Mucosa of rectum (tissue), 2 donors: ENCODE measurements at regions not wholly inside any gene's neighbourhood (a gene's known extent, or its start where the extent isn't known, plus 50 kb on each side); places are given as distances from the start of the nearest gene placed in this dataset.

ENCODE experiments used
- H3K27ac ChIP-seq, 2 donors: one replicate each; pipeline ENCODE4 v1.7.0; 2013; ENCODE audit warnings: inconsistent platforms in 2 of 2, low read depth in 2 of 2, low read length in 2 of 2
- H3K27me3 ChIP-seq, 2 donors: one replicate each; pipeline ENCODE4 v1.7.0; 2013; ENCODE audit warnings: low read length in 2 of 2; ENCODE audit not compliant: control insufficient read depth in 2 of 2, insufficient read depth in 2 of 2
- H3K36me3 ChIP-seq, 2 donors: one replicate each; pipeline ENCODE4 v1.7.0; 2013; ENCODE audit warnings: low read length in 2 of 2; ENCODE audit not compliant: control insufficient read depth in 2 of 2, insufficient read depth in 2 of 2
- H3K4me1 ChIP-seq, 2 donors: one replicate each; pipeline ENCODE4 v1.7.0; 2013; ENCODE audit warnings: low read length in 2 of 2, mild to moderate bottlenecking in 1 of 2; ENCODE audit not compliant: control insufficient read depth in 2 of 2, insufficient read depth in 2 of 2
- H3K4me3 ChIP-seq, 2 donors: one replicate each; pipeline ENCODE4 v1.7.0; 2013; ENCODE audit warnings: low read length in 2 of 2
- H3K9ac ChIP-seq, 2 donors: one replicate each; pipeline ENCODE4 v1.7.0; 2013; ENCODE audit warnings: low read length in 2 of 2, low read depth in 1 of 2, mild to moderate bottlenecking in 1 of 2
- H3K9me3 ChIP-seq, 2 donors: one replicate each; pipeline ENCODE4 v1.7.0; 2013; ENCODE audit warnings: low read length in 2 of 2; ENCODE audit not compliant: control insufficient read depth in 2 of 2
- donor health status: healthy.
- donor health status: Normal muscosa, but diverticular disease.

DNA sequence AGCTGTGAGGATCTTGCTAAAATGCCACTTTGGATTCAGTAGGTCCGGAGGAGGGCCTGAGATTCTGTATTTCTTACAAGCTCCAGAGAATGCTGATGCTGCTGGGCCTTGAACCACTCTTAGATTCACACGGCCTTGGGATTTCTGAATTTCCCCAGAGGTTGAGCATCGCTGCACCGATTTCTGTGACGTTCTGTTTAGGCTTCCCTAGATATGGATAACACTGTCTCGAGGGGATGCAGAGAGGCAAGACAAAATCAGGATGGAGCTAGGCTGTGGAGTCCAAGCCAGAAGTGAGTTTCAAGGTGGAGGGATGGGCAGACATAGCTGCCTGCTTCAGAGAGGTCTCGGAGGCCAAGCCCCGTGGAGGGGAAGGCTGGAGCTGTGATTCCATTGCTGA is 415.9 kb upstream of the PROX1 start:
- Histone ChIP-seq H3K9ac (no peak overlapping the region), H3K4me1 (peaks cover 3 to 5% of the 10 kb centered on the region in 2 donors), H3K9me3 (no peaks in the 10 kb centered on the region), H3K36me3 (no peaks in the 10 kb centered on the region), H3K27ac (no peak overlapping the region), H3K4me3 (no peak overlapping the region), H3K27me3 (no peaks in the 10 kb centered on the region)

DNA sequence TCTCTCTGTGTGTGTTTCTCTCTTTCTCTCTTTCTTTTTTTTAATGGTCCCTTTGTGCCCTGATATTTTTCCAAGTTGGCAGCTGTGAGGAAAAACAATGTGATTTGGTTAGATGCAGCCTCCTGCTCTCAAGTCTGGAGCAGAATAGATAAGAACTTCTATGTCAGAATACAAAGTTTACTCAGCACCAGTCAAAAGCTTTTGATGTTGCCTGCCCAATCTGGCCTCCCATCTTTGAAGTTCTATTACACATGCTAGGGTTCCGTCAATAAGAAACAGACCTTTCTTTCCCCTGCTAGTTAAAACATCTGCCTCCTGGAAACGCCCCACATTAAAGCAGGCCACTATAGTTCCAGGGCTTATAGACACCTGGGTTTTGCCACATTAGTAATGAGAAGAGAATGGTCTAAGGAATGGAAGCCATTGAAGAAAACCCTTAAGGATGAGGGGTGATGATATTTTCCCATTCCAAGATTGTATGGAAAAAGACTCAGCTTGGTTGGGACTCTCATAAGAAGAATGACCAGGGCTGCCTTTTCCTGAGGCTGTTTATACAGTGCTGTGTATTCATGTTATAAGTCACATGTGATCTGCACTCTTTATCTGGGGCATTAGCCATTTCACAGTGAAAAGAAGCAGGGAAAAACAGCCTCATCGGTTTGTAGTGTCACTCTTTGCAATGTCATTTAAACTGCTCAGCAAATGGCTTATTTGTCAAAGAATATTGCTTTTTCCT is 414.7 kb upstream of the PROX1 start:
- Histone ChIP-seq H3K27me3 (no peaks in the 10 kb centered on the region), H3K9ac (no peak overlapping the region), H3K4me3 (no peak overlapping the region), H3K9me3 (no peaks in the 10 kb centered on the region), H3K27ac (no peak overlapping the region), H3K4me1 (peaks cover 3 to 5% of the 10 kb centered on the region in 2 donors), H3K36me3 (no peaks in the 10 kb centered on the region)

DNA sequence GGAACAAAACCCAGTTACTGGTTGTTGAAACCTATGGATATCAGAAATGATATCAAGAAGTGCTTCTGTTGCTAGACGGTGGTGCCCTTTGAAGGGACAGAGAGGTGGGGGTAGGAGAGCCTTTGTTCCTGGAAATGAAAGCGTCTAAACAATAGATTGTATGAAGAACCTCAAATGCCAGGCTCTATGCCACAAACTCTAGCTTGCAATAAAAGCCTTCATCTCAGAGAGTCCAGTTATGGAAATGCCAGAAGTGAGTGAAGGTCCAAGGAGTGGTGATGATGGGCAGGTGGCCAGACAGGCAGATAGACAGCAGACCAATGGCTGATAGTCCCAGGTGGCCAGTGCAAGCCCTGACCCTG is 414.1 kb upstream of the PROX1 start:
- Histone ChIP-seq H3K4me1 (peaks cover 3 to 5% of the 10 kb centered on the region in 2 donors), H3K4me3 (no peak overlapping the region), H3K27me3 (no peaks in the 10 kb centered on the region), H3K36me3 (no peaks in the 10 kb centered on the region), H3K9ac (no peak overlapping the region), H3K27ac (no peak overlapping the region), H3K9me3 (no peaks in the 10 kb centered on the region)

- no peak overlapping the region for H3K9ac ChIP-seq
- H3K9me3 ChIP-seq: no peaks in the 10 kb centered on the region
- no peaks in the 10 kb centered on the region for H3K36me3 ChIP-seq
- H3K27me3 ChIP-seq: no peaks in the 10 kb centered on the region
- H3K4me3 ChIP-seq: no peak overlapping the region
- peaks cover 16 to 20% of the 10 kb centered on the region in 2 donors for H3K4me1 ChIP-seq
- no peak overlapping the region for H3K27ac ChIP-seq
These were observed 404.7 kb upstream of the PROX1 start for GRCh38 chr1:213582976-213583567.

DNA sequence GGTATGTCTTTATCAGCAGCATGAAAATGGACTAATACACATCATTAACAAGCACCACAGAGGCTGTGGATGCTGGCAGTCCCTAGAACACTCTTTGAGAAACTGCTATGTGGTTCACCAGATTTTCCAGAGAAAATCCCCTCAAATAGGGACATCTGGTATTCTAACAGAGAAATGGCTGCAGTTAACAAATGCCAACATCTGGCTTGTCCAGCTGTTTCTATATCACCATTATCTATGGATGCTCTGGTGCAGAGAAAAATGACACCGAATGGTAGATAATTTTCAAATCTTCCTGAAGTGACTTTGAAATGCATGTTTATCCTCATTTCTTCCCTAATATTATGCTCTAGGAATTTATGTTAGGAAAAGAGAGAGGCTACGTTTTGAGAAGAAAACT is 403.5 kb upstream of the PROX1 start:
- Histone ChIP-seq H3K9ac (no peak overlapping the region), H3K4me1 (peaks cover 16 to 20% of the 10 kb centered on the region in 2 donors), H3K9me3 (no peaks in the 10 kb centered on the region), H3K27me3 (no peaks in the 10 kb centered on the region), H3K4me3 (no peak overlapping the region), H3K36me3 (no peaks in the 10 kb centered on the region), H3K27ac (no peak overlapping the region)

DNA sequence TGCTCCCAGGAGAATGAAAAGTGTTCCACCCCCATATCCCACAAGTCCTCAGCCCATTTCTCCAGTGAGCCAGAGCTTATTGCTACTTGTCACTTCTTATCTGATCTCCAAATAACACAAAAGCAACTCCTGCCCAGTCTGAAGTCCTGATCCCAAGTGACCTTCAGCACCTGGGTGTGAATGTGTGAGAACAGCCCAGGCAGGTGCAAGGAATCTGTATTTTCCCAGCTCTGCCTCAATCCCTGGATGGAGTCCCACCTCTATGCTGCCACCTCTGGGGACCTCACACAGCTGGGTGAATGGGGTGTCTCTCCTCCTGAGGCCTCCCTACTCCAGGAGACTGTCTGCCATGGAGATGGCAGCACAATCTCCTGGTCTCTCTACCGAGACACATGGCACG is 402.4 kb upstream of the PROX1 start:
- H3K27ac ChIP-seq: peak overlapping the region; percentile 11 to 71
- H3K9me3 ChIP-seq: no peaks in the 10 kb centered on the region
- no peaks in the 10 kb centered on the region for H3K36me3 ChIP-seq
- no peaks in the 10 kb centered on the region for H3K27me3 ChIP-seq
- peaks cover 16 to 20% of the 10 kb centered on the region in 2 donors for H3K4me1 ChIP-seq
- peak overlapping the region in 1 of 2 donors; percentile 14 for H3K4me3 ChIP-seq
- H3K9ac ChIP-seq: no peak overlapping the region

DNA sequence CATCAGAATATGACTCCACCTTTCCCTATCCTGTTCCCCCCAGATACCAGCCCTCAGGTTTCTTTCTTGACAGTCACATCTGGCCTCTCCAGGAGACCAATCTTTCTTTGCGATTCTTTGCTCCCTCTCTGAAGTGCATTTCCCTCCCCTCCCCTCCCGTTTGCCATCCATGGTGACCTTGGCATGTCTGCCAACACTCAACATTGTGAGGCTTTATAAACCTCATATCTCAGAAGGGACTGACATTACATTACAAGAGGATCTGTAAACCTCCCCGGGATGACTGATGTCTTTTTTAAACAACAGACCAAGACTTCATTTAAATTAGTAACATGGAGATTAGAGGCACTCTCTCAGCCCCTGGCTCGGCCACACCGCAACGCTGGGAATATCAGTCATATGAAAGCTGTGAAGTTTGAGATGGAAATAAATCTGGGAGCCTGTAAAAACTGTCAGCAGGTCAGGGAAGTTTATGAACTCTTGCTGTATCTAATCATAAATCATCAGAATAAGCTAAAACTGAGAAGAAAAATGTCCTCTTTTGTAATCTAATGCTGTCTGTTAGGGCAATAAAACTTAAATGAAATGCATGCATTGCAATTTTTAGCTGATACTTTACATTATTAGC is 401.7 kb upstream of the PROX1 start:
- no peaks in the 10 kb centered on the region for H3K36me3 ChIP-seq
- H3K9me3 ChIP-seq: no peaks in the 10 kb centered on the region
- peak overlapping the region in 1 of 2 donors; percentile 14 for H3K4me3 ChIP-seq
- H3K4me1 ChIP-seq: peaks cover 16 to 20% of the 10 kb centered on the region in 2 donors
- H3K27ac ChIP-seq: peak overlapping the region; percentile 16 to 71
- no peaks in the 10 kb centered on the region for H3K27me3 ChIP-seq
- H3K9ac ChIP-seq: no peak overlapping the region

GRCh38 chr1:213586587-213586972 is 401.2 kb upstream of the PROX1 start:
- H3K27ac ChIP-seq: no peak overlapping the region
- H3K9ac ChIP-seq: no peak overlapping the region

DNA sequence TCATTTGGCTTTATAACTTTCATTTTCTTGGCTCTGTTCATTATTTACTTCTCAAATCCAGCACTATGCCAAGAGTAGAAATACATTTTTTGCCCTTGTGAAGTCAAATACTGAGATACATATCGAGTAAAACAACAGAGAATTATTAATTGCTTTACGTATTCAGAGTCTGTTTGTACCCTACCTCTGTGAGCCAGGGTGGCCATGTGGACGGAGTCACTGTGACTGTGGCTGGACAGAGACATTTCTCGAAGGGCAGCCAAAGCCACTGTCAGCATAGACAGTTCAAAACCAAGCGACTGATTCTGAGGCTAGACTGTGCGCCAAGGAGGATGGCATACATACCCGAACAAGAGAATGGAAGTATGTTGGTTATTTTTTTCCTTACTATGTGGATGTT is 391.0 kb upstream of the PROX1 start:
- Histone ChIP-seq H3K27ac (no peak overlapping the region), H3K9me3 (no peaks in the 10 kb centered on the region), H3K27me3 (no peaks in the 10 kb centered on the region), H3K4me3 (no peak overlapping the region), H3K9ac (no peak overlapping the region), H3K36me3 (no peaks in the 10 kb centered on the region), H3K4me1 (no peaks in the 10 kb centered on the region)

More at GRCh38 chr1:213586587-213586972, 401.2 kb upstream of the PROX1 start:
- Histone ChIP-seq H3K4me1 (peaks cover 16 to 20% of the 10 kb centered on the region in 2 donors), H3K27me3 (no peaks in the 10 kb centered on the region), H3K36me3 (no peaks in the 10 kb centered on the region), H3K9me3 (no peaks in the 10 kb centered on the region), H3K4me3 (no peak overlapping the region)

- H3K4me3 ChIP-seq: no peak overlapping the region
- no peaks in the 10 kb centered on the region for H3K4me1 ChIP-seq
- H3K9ac ChIP-seq: no peak overlapping the region
- H3K27me3 ChIP-seq: no peaks in the 10 kb centered on the region
- no peak overlapping the region for H3K27ac ChIP-seq
- H3K9me3 ChIP-seq: no peaks in the 10 kb centered on the region
- no peaks in the 10 kb centered on the region for H3K36me3 ChIP-seq
These were observed 389.5 kb upstream of the PROX1 start for GRCh38 chr1:213598263-213598662.
